BJ (cell line): ENCODE measurements at regions not wholly inside any gene's neighbourhood (a gene's known extent, or its start where the extent isn't known, plus 50 kb on each side); places are given as distances from the start of the nearest gene placed in this dataset.

Source experiments
- CTCF ChIA-PET: fragments of 350-600 bp; formaldehyde crosslinking; extraction: SDS; loops from one replicate; lab custom pipeline; 2021; ENCODE audit warnings: antibody characterized with exemption, inconsistent platforms; lab: Yijun Ruan, JAX
- POLR2A ChIA-PET: fragments of 300-600 bp; sonication (Branson Sonifier 250); formaldehyde crosslinking; extraction: SDS; loops from one replicate; lab custom pipeline; 2021; ENCODE audit warnings: antibody characterized with exemption; lab: Charles Lee
- DNase-seq: peaks from one replicate; pipeline ENCODE4 v3.0.0-alpha.2; 2011; ENCODE audit warnings: low read depth
- H3K27me3 ChIP-seq: 2 replicates; pipeline ENCODE4 v1.6.0; 2011; ENCODE audit warnings: low read length; ENCODE audit not compliant: control insufficient read depth, insufficient read depth
- H3K36me3 ChIP-seq: 2 replicates; pipeline ENCODE4 v1.5.1; 2011; ENCODE audit warnings: low read length; ENCODE audit not compliant: control insufficient read depth, insufficient read depth
- H3K4me3 ChIP-seq: 2 replicates; pipeline ENCODE4 v1.5.1; 2011; ENCODE audit warnings: low read depth, mild to moderate bottlenecking, control low read depth, low read length
- CTCF ChIP-seq: IDR thresholded peaks from 2 replicates; pipeline ENCODE4 v1.5.1; 2011; ENCODE audit warnings: low read depth, mild to moderate bottlenecking, control low read depth, inconsistent platforms, low read length, moderate library complexity; ENCODE audit not compliant: insufficient read depth

GRCh38 chr9:100699668-100700067, 121.8 kb downstream of the CAVIN4 start:
- Histone ChIP-seq H3K36me3 (no peaks in the 10 kb centered on the region), H3K4me3 (no peak overlapping the region), H3K27me3 (no peaks in the 10 kb centered on the region)
- no peak for DNase-seq
- ChIA-PET POLR2A (no interaction called here), CTCF (interaction anchor here (1.3 kb wide), 1 partner anchor 15 kb away, joined by 4 read pairs; no protein-coding TSS in a partner anchor)
- no peak for TF ChIP-seq CTCF

- CTCF ChIA-PET: interaction anchor here (0.6 to 2.6 kb wide), 6 partner anchors 13 to 611 kb away, joined by 3 to 10 read pairs (median 3); no protein-coding TSS in a partner anchor
- TF ChIP-seq CTCF: peak; percentile 36
- Histone ChIP-seq H3K4me3 (no peak overlapping the region), H3K27me3 (no peaks in the 10 kb centered on the region), H3K36me3 (no peaks in the 10 kb centered on the region)
- no peak for DNase-seq
- POLR2A ChIA-PET: no interaction called here
These were observed 122.9 kb downstream of the CAVIN4 start for GRCh38 chr9:100700689-100701318.

- peak; percentile 84 for TF ChIP-seq CTCF
- no peak overlapping the region for H3K4me3 ChIP-seq
- H3K27me3 ChIP-seq: no peaks in the 10 kb centered on the region
- no peaks in the 10 kb centered on the region for H3K36me3 ChIP-seq
- CTCF ChIA-PET: interaction anchor here (0.6 to 2.5 kb wide), 11 partner anchors 10 to 1032 kb away, joined by 3 to 12 read pairs (median 3); no protein-coding TSS in a partner anchor
- POLR2A ChIA-PET: no interaction called here
- DNase-seq: no peak
These were observed 136.7 kb downstream of the CAVIN4 start for GRCh38 chr9:100714372-100715099.

GRCh38 chr9:100715100-100715380, 137.2 kb downstream of the CAVIN4 start:
- POLR2A ChIA-PET: no interaction called here
- H3K4me3 ChIP-seq: no peak overlapping the region
- DNase-seq: no peak
- CTCF ChIA-PET: interaction anchor here (0.6 to 2.5 kb wide), 6 partner anchors 11 to 847 kb away, joined by 3 to 12 read pairs (median 4); no protein-coding TSS in a partner anchor
- no peak for TF ChIP-seq CTCF
- H3K36me3 ChIP-seq: no peaks in the 10 kb centered on the region
- H3K27me3 ChIP-seq: no peaks in the 10 kb centered on the region

- ChIA-PET CTCF (interaction anchor here (0.6 to 1.1 kb wide), 2 partner anchors 10 to 27 kb away, joined by 3 read pairs; no protein-coding TSS in a partner anchor), POLR2A (no interaction called here)
- H3K36me3 ChIP-seq: no peaks in the 10 kb centered on the region
- H3K4me3 ChIP-seq: no peak overlapping the region
- H3K27me3 ChIP-seq: no peaks in the 10 kb centered on the region
- TF ChIP-seq CTCF: no peak
- DNase-seq: no peak
These were observed 140.8 kb downstream of the CAVIN4 start for GRCh38 chr9:100718717-100719116.
